ENCODE measurements at regions not wholly inside any gene's neighbourhood (a gene's known extent, or its start where the extent isn't known, plus 50 kb on each side); places are given as distances from the start of the nearest gene placed in this dataset.

DNA sequence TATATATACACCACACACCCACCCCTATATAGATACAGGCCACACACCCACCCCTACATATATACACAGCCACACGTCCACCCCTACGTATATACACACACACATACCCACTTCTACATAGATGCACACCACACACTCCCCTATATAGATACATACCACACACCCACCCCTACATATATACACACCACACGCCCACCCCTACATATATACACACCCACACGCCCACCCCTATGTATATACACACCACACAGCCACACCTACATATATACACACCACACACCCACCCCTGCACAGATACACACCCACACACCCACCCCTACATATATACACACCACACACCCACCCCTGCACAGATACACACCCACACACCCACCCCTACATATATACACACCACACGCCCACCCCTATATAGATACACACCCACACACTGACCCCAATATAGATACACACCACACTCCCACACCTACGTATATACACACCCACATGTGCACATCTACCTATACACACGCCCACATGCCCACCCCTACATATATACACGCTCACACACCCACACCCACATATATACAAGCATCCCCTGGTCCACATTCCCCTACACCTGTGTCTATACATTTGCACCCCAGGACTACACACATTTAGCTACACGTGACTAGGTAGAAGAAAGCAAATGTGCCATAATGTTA, 52.1 kb upstream of the UBE3C start:
- 83 to 86% methylated on average over 9 of the region's 9 CpGs for WGBS, 2 donors
- H3K4me1 ChIP-seq = no peaks in the 10 kb centered on the region
- no peak overlapping the region for H3K4me3 ChIP-seq
- no peak for DNase-seq (ENCODE audit: low spot score in 2 of 2)
- peaks cover 0 to 55% (median 4%) of the 10 kb centered on the region in 4 donors for H3K9me3 ChIP-seq
- TF ChIP-seq POLR2A (IDR thresholded peaks at IDR 0.05) = no peak
- TF ChIP-seq, protein P1, sequence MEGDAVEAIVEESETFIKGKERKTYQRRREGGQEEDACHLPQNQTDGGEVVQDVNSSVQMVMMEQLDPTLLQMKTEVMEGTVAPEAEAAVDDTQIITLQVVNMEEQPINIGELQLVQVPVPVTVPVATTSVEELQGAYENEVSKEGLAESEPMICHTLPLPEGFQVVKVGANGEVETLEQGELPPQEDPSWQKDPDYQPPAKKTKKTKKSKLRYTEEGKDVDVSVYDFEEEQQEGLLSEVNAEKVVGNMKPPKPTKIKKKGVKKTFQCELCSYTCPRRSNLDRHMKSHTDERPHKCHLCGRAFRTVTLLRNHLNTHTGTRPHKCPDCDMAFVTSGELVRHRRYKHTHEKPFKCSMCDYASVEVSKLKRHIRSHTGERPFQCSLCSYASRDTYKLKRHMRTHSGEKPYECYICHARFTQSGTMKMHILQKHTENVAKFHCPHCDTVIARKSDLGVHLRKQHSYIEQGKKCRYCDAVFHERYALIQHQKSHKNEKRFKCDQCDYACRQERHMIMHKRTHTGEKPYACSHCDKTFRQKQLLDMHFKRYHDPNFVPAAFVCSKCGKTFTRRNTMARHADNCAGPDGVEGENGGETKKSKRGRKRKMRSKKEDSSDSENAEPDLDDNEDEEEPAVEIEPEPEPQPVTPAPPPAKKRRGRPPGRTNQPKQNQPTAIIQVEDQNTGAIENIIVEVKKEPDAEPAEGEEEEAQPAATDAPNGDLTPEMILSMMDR (IDR thresholded peaks at IDR 0.05) = no peak
- no peak for TF ChIP-seq EP300 (IDR thresholded peaks at IDR 0.05)
- no peaks in the 10 kb centered on the region for H3K27me3 ChIP-seq
- no peaks in the 10 kb centered on the region for H3K36me3 ChIP-seq
- H3K27ac ChIP-seq = no peak overlapping the region

DNA sequence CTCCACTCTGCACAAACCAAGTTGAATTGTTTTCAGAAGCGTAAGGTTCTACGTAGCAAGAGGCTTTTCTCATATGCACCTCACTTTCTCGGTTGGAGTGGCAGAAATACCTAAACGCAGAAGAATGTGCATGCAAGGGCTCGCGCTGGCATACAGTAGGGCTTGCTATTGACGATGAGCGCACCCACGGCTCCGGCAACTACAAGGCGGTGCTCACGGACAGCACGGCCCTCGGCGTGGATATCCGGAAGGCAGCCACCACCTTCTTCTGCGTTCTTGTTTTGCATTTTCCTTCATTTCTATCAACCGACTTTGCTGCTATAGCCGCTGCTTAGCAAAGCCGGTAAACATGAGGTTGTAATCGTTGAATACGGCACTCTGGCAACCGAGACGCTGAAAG, 51.1 kb upstream of the UBE3C start:
- DNase-seq (ENCODE audit: low spot score in 2 of 2) = no peak
- H3K36me3 ChIP-seq = no peaks in the 10 kb centered on the region
- no peak overlapping the region for H3K27ac ChIP-seq
- WGBS, 2 donors = 90 to 92% methylated on average over 24 of the region's 24 CpGs
- TF ChIP-seq EP300 (IDR thresholded peaks at IDR 0.05) (no peak), POLR2A (IDR thresholded peaks at IDR 0.05) (no peak)
- TF ChIP-seq, protein P1 (IDR thresholded peaks at IDR 0.05) = no peak
- H3K9me3 ChIP-seq = peaks cover 0 to 53% (median 4%) of the 10 kb centered on the region in 4 donors
- no peak overlapping the region for H3K4me3 ChIP-seq
- H3K4me1 ChIP-seq = no peaks in the 10 kb centered on the region
- no peaks in the 10 kb centered on the region for H3K27me3 ChIP-seq

DNA sequence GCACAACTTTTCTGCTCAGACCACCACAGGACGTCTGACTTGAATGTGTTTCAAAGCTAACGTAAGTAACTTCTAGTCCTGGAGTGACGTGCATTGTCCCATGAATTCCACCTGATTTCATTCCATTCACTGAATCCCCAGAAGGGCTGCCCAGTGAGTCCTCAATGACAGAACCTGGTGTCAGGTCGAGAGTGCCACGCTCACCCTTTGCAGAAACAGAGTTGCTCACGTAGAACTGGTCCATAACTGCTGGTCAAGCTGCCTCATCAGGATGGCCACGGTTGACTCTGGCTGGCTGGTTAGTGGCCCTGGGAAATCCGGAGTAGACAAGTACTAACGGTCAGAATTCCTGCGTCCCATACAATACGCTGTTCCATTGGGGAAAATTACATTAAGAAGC, 50.6 kb upstream of the UBE3C start:
- no peak for DNase-seq (ENCODE audit: low spot score in 2 of 2)
- Histone ChIP-seq H3K9me3 (peaks cover 0 to 52% (median 4%) of the 10 kb centered on the region in 4 donors), H3K36me3 (no peaks in the 10 kb centered on the region), H3K27ac (no peak overlapping the region), H3K4me1 (no peaks in the 10 kb centered on the region), H3K4me3 (no peak overlapping the region), H3K27me3 (no peaks in the 10 kb centered on the region)
- TF ChIP-seq POLR2A (IDR thresholded peaks at IDR 0.05) (no peak), EP300 (IDR thresholded peaks at IDR 0.05) (no peak)
- TF ChIP-seq, protein P1 (IDR thresholded peaks at IDR 0.05) = no peak
- 83 to 88% methylated on average over 11 of the region's 11 CpGs for WGBS, 2 donors

All from tibial nerve (tissue), 4 donors.